GM12872 (cell line): ENCODE measurements at regions not wholly inside any gene's neighbourhood (a gene's known extent, or its start where the extent isn't known, plus 50 kb on each side); places are given as distances from the start of the nearest gene placed in this dataset.

Experiments used
- CTCF ChIP-seq: IDR thresholded peaks from 3 replicates; pipeline ENCODE4 v1.5.1; 2011; ENCODE audit warnings: low read depth, mild to moderate bottlenecking, low read length, moderate library complexity; ENCODE audit not compliant: insufficient read depth

GRCh38 chr5:115428676-115429075 lies 115.9 kb downstream of the FEM1C start:
- TF ChIP-seq CTCF = no peak

- TF ChIP-seq CTCF = no peak
These were observed 116.3 kb downstream of the FEM1C start for GRCh38 chr5:115428248-115428647.

GRCh38 chr5:115424446-115424845 lies 120.1 kb downstream of the FEM1C start:
- TF ChIP-seq CTCF = no peak

GRCh38 chr5:115424030-115424429 lies 120.5 kb downstream of the FEM1C start:
- TF ChIP-seq CTCF = no peak

- no peak for TF ChIP-seq CTCF
These were observed 121.0 kb downstream of the FEM1C start for GRCh38 chr5:115423541-115423940.

GRCh38 chr5:115423051-115423450 lies 121.5 kb downstream of the FEM1C start:
- no peak for TF ChIP-seq CTCF

- TF ChIP-seq CTCF = no peak
These were observed 123.6 kb upstream of the CCDC112 start for GRCh38 chr5:115419846-115420585.

- no peak for TF ChIP-seq CTCF
These were observed 122.3 kb upstream of the CCDC112 start for GRCh38 chr5:115418788-115419187.
